Thymus (tissue), 11 donors: ENCODE measurements at regions not wholly inside any gene's neighbourhood (a gene's known extent, or its start where the extent isn't known, plus 50 kb on each side); places are given as distances from the start of the nearest gene placed in this dataset.
A peak's percentile ranks its signal among the peaks of the same experiment; 100 is the strongest.

ENCODE experiments used
- DNase-seq, 9 donors: peaks; one replicate each; pipeline ENCODE4 v3.0.0-alpha.2; 2013; ENCODE audit warnings: low spot score in 9 of 9, low read depth in 6 of 9, missing footprints in 1 of 9
- H3K27ac ChIP-seq, 2 donors: one replicate each; pipeline ENCODE4 v1.5.1; 2013; ENCODE audit warnings: control low read depth in 1 of 2, low read depth in 1 of 2, low read length in 1 of 2, mild to moderate bottlenecking in 1 of 2, moderate library complexity in 1 of 2
- H3K27me3 ChIP-seq, 2 donors: one replicate each; pipeline ENCODE4 v1.5.1; 2013; ENCODE audit warnings: low read length in 1 of 2; ENCODE audit not compliant: control insufficient read depth in 2 of 2, insufficient read depth in 1 of 2
- H3K36me3 ChIP-seq, 2 donors: one replicate each; pipeline ENCODE4 v1.5.1; 2013; ENCODE audit warnings: low read length in 1 of 2, mild to moderate bottlenecking in 1 of 2, moderate library complexity in 1 of 2; ENCODE audit not compliant: control insufficient read depth in 2 of 2, insufficient read depth in 2 of 2
- H3K4me1 ChIP-seq, 2 donors: one replicate each; pipeline ENCODE4 v1.5.1; 2013; ENCODE audit warnings: low read length in 2 of 2; ENCODE audit not compliant: control insufficient read depth in 2 of 2, insufficient read depth in 2 of 2
- H3K4me3 ChIP-seq, 2 donors: one replicate each; pipeline ENCODE4 v1.5.1; 2013; ENCODE audit warnings: low read length in 2 of 2, control low read depth in 1 of 2, mild to moderate bottlenecking in 1 of 2
- H3K9me3 ChIP-seq, 2 donors: one replicate each; pipeline ENCODE4 v1.5.1; 2013; ENCODE audit warnings: low read length in 1 of 2, mild to moderate bottlenecking in 1 of 2; ENCODE audit not compliant: control insufficient read depth in 2 of 2, insufficient read depth in 1 of 2
- WGBS: extraction: QIAGEN DNeasy Blood & Tissue Kit; methylation state at CpG from one replicate; pipeline ENCODE4 v1.1.7; 2013; 5-methylcytosine and 5-hydroxymethylcytosine counted together
- donor health status: healthy.

- WGBS: 77% methylated on average over 8 of the region's 8 CpGs
- no peaks in the 10 kb centered on the region for H3K27me3 ChIP-seq
- peaks cover 5 to 17% of the 10 kb centered on the region in 2 donors for H3K4me1 ChIP-seq
- peak in 2 of 9 donors; percentile 32 to 56 for DNase-seq
- peak overlapping the region in 1 of 2 donors; percentile 33 for H3K27ac ChIP-seq
- peaks cover 0 to 2% of the 10 kb centered on the region in 2 donors for H3K9me3 ChIP-seq
- H3K4me3 ChIP-seq: no peak overlapping the region
- H3K36me3 ChIP-seq: no peaks in the 10 kb centered on the region
These were observed 51.5 kb upstream of the GDF10 start for GRCh38 chr10:47248386-47249090.

- Histone ChIP-seq H3K27ac (no peak overlapping the region), H3K4me1 (peaks cover 5 to 27% of the 10 kb centered on the region in 2 donors), H3K36me3 (no peaks in the 10 kb centered on the region), H3K4me3 (no peak overlapping the region), H3K9me3 (peaks cover 0 to 2% of the 10 kb centered on the region in 2 donors), H3K27me3 (no peaks in the 10 kb centered on the region)
- WGBS: 96% methylated on average over 4 of the region's 4 CpGs
- no peak for DNase-seq
These were observed 50.1 kb upstream of the GDF10 start for GRCh38 chr10:47249881-47250280.
